GM06990 (cell line): ENCODE measurements at regions not wholly inside any gene's neighbourhood (a gene's known extent, or its start where the extent isn't known, plus 50 kb on each side); places are given as distances from the start of the nearest gene placed in this dataset.

Experiments
- DNase-seq: peaks from one replicate; pipeline ENCODE4 v3.0.0-alpha.2; 2011; ENCODE audit not compliant: insufficient read length; ENCODE audit errors: extremely low read depth
- H3K27me3 ChIP-seq: replicated peaks from 2 replicates; pipeline ENCODE4 v1.6.0; 2011; ENCODE audit warnings: low read length; ENCODE audit not compliant: control insufficient read depth, insufficient read depth
- H3K36me3 ChIP-seq: 2 replicates; pipeline ENCODE4 v1.5.1; 2011; ENCODE audit warnings: low read length; ENCODE audit not compliant: control insufficient read depth, insufficient read depth
- H3K4me3 ChIP-seq: replicated peaks from 2 replicates; pipeline ENCODE4 v1.5.1; 2011; ENCODE audit warnings: low read depth, mild to moderate bottlenecking, control low read depth, low read length
- CTCF ChIP-seq: IDR thresholded peaks from 2 replicates; pipeline ENCODE4 v1.5.1; 2011; ENCODE audit warnings: low read length, control low read depth, mild to moderate bottlenecking, inconsistent platforms; ENCODE audit not compliant: insufficient read depth, poor library complexity, severe bottlenecking

DNA sequence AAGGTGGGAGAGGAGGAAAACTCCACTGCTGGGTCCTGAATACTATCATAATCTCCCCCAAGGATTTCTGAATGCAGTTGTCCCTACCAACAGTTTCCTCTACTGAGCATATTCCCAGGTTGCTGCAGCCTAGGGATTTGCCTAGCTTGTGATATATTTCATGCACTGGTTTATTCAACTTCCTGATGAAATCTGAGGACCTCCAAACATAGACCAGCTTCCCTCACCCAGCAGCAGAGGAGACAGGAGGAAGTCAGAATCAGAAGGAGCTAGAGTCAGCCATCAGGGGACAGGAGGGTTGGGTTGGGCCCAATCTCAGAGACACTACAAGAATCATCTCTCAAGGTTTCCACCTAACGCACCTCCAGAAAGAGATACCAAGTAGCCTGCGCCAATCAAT is 138.4 kb upstream of the TOP1 start:
- no peak for DNase-seq
- no peaks in the 10 kb centered on the region for H3K36me3 ChIP-seq
- TF ChIP-seq CTCF, result no peak
- H3K27me3 ChIP-seq, result no peaks in the 10 kb centered on the region; the same call in 1 of the 2 replicates
- H3K4me3 ChIP-seq, result no peak overlapping the region

DNA sequence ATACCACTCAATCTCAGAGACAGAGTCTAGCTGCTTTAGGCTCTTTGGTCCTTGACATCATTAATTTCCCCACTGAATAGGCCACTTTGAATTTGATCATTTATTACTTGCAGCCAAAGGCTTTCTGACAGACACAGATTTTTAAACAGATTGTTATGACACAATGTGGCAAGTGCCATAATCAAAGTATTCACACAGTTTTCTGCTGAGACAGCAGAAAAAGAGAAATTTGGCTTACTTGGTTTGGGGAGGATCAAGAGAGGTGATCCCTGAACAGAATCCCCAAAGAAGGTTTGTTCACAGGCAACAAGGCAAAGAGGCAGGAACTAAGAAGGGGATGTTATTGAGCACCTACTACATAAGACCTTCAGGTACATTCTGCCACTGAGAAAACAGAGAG is 138.0 kb upstream of the TOP1 start:
- no peaks in the 10 kb centered on the region for H3K36me3 ChIP-seq
- no peak for DNase-seq
- no peak overlapping the region for H3K4me3 ChIP-seq
- TF ChIP-seq CTCF, result no peak
- H3K27me3 ChIP-seq, result no peaks in the 10 kb centered on the region; the same call in 1 of the 2 replicates

DNA sequence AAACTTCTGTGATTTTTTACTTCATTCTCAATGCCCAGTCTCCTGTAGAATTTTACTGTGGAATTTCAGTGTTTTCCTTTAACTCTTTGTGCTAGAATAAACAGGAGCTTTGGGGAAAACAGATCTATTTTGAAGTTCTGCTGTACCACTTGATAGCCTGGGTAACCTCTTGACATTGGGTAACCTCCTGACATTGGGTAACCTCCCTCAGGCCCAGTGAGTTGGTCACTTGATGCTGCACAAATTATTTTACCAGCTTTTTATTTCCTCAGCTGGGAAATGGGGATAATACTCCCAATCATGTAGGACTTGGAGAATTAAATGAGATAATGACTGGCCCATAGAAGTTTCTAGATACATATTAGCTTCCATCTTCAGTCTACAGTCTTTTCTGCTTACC is 137.3 kb upstream of the TOP1 start:
- DNase-seq, result no peak
- H3K27me3 ChIP-seq, result no peaks in the 10 kb centered on the region; the same call in 1 of the 2 replicates
- H3K4me3 ChIP-seq, result no peak overlapping the region
- no peak for TF ChIP-seq CTCF
- no peaks in the 10 kb centered on the region for H3K36me3 ChIP-seq

- no peak for DNase-seq
- TF ChIP-seq CTCF, result peak; percentile 19
- Histone ChIP-seq H3K36me3 (no peaks in the 10 kb centered on the region), H3K4me3 (no peak overlapping the region), H3K27me3 (no peaks in the 10 kb centered on the region; the same call in 1 of the 2 replicates)
Observed at GRCh38 chr20:40892642-40893041, 136.0 kb upstream of the TOP1 start.

- no peak for DNase-seq
- H3K27me3 ChIP-seq, result no peaks in the 10 kb centered on the region; the same call in 1 of the 2 replicates
- no peak for TF ChIP-seq CTCF
- no peak overlapping the region for H3K4me3 ChIP-seq
- no peaks in the 10 kb centered on the region for H3K36me3 ChIP-seq
Observed at GRCh38 chr20:40893610-40894236, 134.9 kb upstream of the TOP1 start.

- no peaks in the 10 kb centered on the region; the same call in 1 of the 2 replicates for H3K27me3 ChIP-seq
- no peak for TF ChIP-seq CTCF
- H3K4me3 ChIP-seq, result no peak overlapping the region
- no peak for DNase-seq
- H3K36me3 ChIP-seq, result no peaks in the 10 kb centered on the region
Observed at GRCh38 chr20:40894237-40894630, 134.4 kb upstream of the TOP1 start.
